Stimulated activated CD4-positive, alpha-beta T cell treated with anti-CD3 and anti-CD28 coated beads, Interleukin-12 subunit alpha, Interleukin-12 subunit beta, amount 100 ng/mL, for 48 hours (primary cell): ENCODE measurements at regions not wholly inside any gene's neighbourhood (a gene's known extent, or its start where the extent isn't known, plus 50 kb on each side); places are given as distances from the start of the nearest gene placed in this dataset.

ENCODE experiments used
- DNase-seq, 3 donors: peaks; one replicate each; pipeline ENCODE4 v3.0.0-alpha.2; 2020; ENCODE audit warnings: low read depth in 2 of 3, low spot score in 1 of 3

GRCh38 chr13:106651442-106651841 lies 83.5 kb upstream of the ARGLU1 start:
- no peak for DNase-seq

GRCh38 chr13:106650690-106651205 lies 82.8 kb upstream of the ARGLU1 start:
- DNase-seq: no peak

- no peak for DNase-seq
Measured at GRCh38 chr13:106649495-106649894, 81.6 kb upstream of the ARGLU1 start.

GRCh38 chr13:106640515-106640914 lies 72.6 kb upstream of the ARGLU1 start:
- no peak for DNase-seq

GRCh38 chr13:106637519-106637918 lies 69.6 kb upstream of the ARGLU1 start:
- DNase-seq: no peak

DNA sequence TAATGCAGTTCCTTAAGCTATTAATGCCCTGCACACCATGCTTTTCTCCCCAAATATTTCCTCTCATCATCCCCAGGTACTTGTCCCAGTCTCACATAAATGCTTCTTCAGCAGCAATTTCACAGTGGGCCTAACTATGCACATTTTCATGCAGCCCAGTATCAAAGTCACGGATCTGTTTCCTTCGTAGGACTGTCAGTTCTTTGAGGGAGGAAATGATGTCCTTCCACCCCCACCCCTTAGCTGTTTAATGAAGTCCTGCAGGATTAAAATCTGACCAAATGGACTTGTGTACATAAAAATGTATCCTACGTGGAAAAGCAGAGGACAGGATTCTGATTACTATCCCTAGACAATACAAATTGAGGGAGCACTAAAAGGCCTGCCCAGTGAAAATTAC lies 68.6 kb upstream of the ARGLU1 start:
- DNase-seq: no peak

DNA sequence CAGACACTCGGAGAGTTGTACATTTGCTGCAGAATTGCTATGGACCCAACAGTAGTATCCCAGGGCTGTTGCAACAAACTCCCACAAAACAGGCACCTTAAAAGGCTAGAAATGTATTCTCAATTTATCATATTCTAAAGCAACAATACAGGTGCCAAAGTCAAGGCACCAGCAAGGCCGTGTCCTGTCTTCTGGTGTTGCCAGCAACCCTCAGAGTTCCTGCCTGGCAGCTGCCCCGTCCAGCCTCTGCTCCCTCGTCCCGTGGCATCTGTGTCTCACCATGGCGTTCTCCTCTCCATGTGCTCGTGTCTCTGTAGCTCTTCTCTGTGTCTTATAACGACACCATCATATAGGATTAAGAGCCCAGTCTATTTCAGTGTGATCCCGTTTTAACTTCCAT lies 67.7 kb upstream of the ARGLU1 start:
- no peak for DNase-seq

DNA sequence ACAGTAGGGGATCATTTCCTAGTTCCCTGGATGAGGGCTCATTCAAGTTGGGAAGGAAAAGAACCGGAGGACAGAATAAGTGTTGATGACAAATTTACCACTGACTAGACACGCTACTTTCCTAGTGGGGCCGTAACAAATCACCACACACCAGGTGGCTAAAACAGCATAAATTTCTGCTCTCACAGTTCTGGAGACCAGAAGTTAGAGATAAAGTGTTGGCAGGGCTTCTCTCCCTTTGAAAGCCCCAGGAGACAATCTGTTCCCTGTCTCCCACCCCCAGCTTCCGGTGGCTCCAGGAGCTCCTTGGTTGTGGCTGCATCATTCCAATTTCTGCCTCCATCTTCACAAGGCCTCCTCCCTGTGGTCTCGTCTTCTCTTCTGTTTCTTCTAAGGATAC lies 65.4 kb upstream of the ARGLU1 start:
- DNase-seq: no peak

DNA sequence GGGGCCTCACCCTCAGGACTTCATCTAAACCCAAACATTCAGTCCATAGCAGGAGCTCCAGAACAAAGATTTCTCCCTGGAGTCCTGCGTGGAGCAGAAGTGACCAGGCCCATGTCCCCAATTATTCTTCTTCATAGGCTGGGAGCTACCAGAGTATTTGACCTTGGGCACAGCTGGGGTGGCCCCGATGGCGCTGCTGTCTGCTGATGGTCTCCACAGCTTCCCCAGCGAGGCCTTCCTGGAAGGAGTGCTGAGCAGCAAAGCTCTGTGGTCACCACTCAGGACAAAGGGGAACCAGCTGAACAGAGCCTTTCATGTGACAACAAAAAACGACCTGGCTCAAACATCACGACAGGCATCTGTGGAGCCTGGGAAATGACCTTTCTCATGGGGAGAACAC lies 62.7 kb upstream of the ARGLU1 start:
- no peak for DNase-seq

DNA sequence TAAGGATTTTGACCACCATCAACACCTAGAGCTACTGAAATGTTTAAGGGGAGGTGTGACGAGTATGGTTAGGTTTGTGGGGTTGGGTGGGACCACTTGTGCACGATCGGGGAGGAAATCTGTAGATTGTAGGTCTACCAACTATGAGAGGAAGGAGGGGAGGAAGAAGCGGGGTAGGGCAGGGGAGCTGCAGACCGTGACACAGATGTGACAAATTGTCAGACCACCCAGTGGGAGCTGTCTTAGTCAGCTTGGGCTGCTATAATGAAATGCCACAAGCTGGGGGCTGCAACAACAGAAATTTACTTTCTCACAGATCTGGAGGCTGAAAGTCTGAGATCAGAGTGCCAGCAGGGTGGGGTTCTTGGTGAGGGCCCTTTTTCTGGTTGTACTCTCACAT lies 62.2 kb upstream of the ARGLU1 start:
- no peak for DNase-seq

DNA sequence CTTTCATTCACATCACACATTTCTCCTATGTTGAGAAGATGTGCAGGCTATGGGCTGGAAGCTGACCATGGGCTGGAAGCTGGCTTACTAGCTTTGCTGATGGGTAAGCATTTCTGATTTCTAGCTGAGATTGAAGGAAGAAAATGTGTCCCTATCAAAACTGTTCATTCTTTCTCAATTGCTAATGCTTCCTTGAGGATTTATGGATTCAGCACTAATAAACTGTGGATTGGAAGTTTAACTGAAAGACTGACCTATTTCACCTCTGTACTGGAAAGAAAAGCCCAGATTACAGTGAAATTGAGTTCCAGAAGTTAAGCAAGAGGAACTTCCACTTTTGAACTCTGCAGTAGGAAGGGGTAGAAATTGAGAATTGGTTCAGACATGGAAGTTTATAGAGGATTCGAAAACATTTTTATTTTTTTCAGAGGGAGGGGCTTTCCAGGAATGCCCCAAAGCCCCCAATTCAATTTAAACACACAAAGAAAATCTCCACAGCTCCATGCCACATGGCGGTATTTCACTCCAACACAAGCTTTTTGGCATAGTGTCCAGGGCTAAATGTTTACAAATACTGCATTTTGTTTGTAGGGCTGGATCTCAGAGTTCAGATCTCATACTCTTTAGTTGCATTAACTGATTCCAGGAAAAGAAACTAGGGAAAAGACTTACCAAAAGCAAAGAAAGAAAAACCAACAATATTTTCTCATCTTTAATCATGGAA lies 61.2 kb upstream of the ARGLU1 start:
- DNase-seq: no peak

DNA sequence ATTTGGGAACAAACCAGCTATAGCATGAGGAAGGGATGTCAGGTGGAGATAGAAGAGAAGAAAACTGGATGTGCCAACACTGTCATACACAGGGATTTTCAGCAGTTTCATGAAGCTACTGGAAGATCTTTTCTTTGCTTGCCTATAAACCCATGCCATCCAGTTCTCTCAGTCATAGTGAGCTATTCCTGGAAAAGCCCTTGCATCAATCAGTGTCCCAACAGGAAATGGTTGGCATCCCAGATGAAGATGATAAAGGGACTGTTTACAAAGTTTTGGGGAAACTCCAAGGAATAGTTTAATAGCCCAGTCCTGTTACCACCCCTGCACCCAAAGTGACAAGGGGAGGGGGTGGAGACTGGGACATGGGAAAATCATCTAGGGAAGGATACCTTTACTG lies 58.5 kb upstream of the ARGLU1 start:
- DNase-seq: no peak

DNA sequence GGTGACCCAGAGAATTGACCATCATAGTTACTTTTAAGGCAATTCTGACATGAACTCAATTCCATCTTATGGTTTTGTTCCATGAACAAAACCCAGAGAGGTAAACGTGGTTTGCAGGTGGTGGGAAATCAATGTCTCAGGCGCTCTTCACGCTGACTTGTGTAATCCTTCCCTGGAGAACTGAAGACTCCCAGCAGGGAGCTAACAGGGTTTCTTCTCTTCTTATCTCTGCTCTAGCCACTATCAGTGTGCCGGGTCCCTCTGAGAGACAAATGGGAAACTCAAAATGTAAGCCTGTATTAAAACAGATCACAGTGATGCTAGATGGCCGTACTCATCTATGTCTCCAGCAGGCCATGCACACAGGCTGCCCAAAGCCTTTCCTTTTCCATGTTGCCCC lies 57.6 kb upstream of the ARGLU1 start:
- DNase-seq: no peak

DNA sequence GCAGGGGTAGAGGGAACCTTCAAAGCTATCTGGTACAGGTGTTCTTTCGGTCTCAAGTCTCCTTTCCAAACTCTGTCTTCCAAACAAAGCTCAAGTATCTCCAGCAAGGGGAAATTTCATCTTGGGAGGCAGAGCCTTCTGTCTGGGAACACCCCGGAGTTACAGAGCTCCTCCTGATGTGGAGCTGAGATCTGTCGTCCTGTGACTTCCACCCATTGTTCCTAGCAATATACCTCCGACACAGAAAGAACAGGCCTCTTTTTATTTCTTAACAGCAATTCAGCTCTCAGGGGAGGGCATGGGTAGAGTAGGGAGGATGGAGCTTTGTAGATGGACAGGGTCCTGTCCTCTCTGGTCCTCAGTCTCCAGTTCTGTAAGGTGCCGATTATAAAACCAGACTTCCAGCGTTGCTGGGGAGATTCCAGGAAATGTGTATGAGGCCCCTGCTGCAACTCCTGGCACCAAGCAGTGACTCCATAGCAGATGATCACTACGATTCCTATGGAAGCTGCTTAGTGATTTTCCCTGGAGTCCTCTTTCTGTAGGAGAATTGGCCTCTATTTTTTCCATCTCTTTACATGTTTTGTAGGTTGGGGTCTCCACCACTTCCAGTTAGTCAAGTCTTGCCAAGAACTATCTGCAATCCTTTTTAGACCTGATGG lies 56.0 kb upstream of the ARGLU1 start:
- DNase-seq: no peak

GRCh38 chr13:106621833-106622232 lies 53.9 kb upstream of the ARGLU1 start:
- no peak for DNase-seq

- DNase-seq: no peak
Measured at GRCh38 chr13:106619688-106620555, 52.0 kb upstream of the ARGLU1 start.
